C4-2B (cell line): ENCODE measurements at regions not wholly inside any gene's neighbourhood (a gene's known extent, or its start where the extent isn't known, plus 50 kb on each side); places are given as distances from the start of the nearest gene placed in this dataset.

Experiments
- H3K27ac ChIP-seq: fragments of 450-650 bp; 2 replicates; pipeline ENCODE4 v1.5.1; 2017
- CTCF ChIP-seq: fragments of 450-650 bp; conservative IDR thresholded peaks from 2 replicates; pipeline ENCODE4 v1.5.1; 2017; ENCODE audit warnings: mild to moderate bottlenecking
- ZFX ChIP-seq: fragments of 450-650 bp; IDR thresholded peaks from 2 replicates; pipeline ENCODE4 v1.6.1; 2017

DNA sequence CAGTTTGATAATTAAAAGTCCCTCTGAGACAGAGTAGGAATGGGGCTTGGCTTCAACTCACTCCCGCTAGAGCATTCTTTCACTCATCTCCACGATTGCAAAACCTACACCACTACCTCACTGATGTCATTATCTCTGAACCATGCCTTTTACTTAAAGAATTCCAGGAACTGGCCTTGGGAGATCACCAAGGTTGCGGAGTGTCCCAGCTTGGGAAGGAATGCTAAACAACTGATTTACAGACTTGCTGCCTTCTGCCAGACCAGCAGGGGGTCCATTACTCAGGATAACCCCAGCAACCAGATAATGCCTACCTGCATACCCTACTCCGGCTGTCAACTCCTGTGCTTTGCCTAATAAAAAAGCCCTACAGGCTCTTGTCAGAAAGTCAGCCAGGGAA, 102.2 kb upstream of the RALGAPA2 start:
- no peak overlapping the region for H3K27ac ChIP-seq
- TF ChIP-seq ZFX = no peak
- TF ChIP-seq CTCF = no peak

DNA sequence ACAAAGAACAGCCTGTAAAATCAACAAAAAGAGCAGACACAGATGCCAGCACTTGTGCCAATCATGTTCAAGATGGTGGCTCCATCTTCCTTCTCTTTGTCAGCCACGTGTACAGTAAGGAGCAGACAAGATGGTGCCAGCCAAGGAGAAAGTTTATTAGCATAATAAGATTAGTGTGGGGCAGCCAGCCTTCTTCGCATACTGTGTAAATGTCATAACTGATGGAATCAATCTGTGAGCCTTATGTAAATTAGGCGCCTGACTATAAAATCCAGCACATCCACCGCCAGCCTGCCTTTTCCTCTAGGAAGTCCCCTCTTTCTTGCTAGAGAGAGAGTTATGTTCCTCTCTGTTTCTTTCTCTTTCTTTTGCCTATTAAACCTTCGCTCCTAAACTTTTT, 99.7 kb upstream of the RALGAPA2 start:
- no peak overlapping the region for H3K27ac ChIP-seq
- TF ChIP-seq ZFX (no peak), CTCF (no peak)

DNA sequence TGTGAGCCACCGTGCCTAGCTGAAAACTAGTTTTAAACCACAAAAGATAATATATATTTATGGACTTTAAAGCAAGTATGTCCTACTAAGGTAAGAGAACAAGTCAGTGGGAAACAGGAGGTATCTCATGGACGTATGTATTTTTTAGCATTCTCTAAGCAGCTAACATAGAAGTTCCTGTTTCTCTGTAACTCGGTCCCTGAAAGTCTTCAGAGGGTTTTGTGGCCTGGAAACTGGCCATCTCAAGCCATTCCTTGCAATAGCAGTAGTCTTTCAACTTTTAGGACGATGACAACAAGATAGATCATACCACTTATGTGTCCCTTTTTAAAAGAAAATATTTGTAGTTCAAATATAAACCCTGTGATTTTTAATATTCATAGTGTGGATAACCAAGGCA, 95.6 kb upstream of the RALGAPA2 start:
- TF ChIP-seq ZFX (no peak), CTCF (no peak)

GRCh38 chr20:20806121-20807095, 94.0 kb upstream of the RALGAPA2 start:
- TF ChIP-seq CTCF (no peak), ZFX (no peak)
- no peak overlapping the region for H3K27ac ChIP-seq

More for the DNA sequence above, 95.6 kb upstream of the RALGAPA2 start:
- H3K27ac ChIP-seq = no peak overlapping the region

- no peak overlapping the region for H3K27ac ChIP-seq
- no peak for TF ChIP-seq ZFX
- TF ChIP-seq CTCF = no peak
These were observed 90.6 kb upstream of the RALGAPA2 start for GRCh38 chr20:20803011-20803410.

DNA sequence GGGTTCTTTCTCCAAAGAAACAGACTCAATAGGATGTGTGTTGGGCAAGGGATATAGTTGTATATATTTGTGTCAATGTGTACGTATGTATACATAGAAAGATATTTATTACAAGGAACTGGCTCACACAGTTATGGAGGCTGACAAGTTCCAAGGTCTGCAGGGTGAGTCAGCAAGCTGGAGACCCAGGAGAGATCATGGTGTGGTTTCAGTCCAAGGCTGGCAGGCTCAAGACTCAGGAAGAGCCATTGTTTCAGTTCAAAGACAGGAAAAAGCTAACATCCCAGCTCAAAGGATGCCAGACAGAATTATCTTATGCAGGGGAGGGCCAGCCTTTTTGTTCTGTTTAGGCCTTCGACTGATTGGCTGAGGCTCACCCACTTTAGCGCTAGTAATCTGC, 89.9 kb upstream of the RALGAPA2 start:
- TF ChIP-seq ZFX = no peak
- TF ChIP-seq CTCF = no peak
- H3K27ac ChIP-seq = no peak overlapping the region

- H3K27ac ChIP-seq = no peak overlapping the region
- no peak for TF ChIP-seq ZFX
- no peak for TF ChIP-seq CTCF
These were observed 87.4 kb upstream of the RALGAPA2 start for GRCh38 chr20:20799716-20800312.
